AG04450 (cell line): ENCODE measurements at regions not wholly inside any gene's neighbourhood (a gene's known extent, or its start where the extent isn't known, plus 50 kb on each side); places are given as distances from the start of the nearest gene placed in this dataset.

ENCODE experiments used
- CTCF ChIA-PET: fragments of 300-600, 350-600 bp; formaldehyde crosslinking; extraction: SDS; loops from one replicate; lab custom pipeline; 2022; ENCODE audit warnings: antibody characterized with exemption, inconsistent platforms; lab: Charles Lee
- POLR2A ChIA-PET: fragments of 350-600 bp; formaldehyde crosslinking; extraction: SDS; loops from one replicate; lab custom pipeline; 2021; ENCODE audit warnings: antibody characterized with exemption, inconsistent platforms; lab: Yijun Ruan, JAX
- DNase-seq: peaks from one replicate; pipeline ENCODE4 v3.0.0-alpha.2; 2011; ENCODE audit warnings: low read depth, low spot score
- H3K27ac ChIP-seq: one replicate; pipeline ENCODE4 v1.5.1; 2012; ENCODE audit warnings: low read depth, low read length, control low read depth
- H3K27me3 ChIP-seq: one replicate; pipeline ENCODE4 v1.6.0; 2012; ENCODE audit warnings: low read length; ENCODE audit not compliant: control insufficient read depth, insufficient read depth
- H3K4me3 ChIP-seq: 2 replicates; pipeline ENCODE4 v1.5.1; 2011; ENCODE audit warnings: mild to moderate bottlenecking, low read depth, low read length, control low read depth
- H3K9me3 ChIP-seq: 2 replicates; pipeline ENCODE4 v1.5.1; 2012; ENCODE audit warnings: low read length; ENCODE audit not compliant: control insufficient read depth, insufficient read depth
- CTCF ChIP-seq: IDR thresholded peaks from 2 replicates; pipeline ENCODE4 v1.5.1; 2011; ENCODE audit warnings: low read depth, low read length, control low read depth, inconsistent platforms

DNA sequence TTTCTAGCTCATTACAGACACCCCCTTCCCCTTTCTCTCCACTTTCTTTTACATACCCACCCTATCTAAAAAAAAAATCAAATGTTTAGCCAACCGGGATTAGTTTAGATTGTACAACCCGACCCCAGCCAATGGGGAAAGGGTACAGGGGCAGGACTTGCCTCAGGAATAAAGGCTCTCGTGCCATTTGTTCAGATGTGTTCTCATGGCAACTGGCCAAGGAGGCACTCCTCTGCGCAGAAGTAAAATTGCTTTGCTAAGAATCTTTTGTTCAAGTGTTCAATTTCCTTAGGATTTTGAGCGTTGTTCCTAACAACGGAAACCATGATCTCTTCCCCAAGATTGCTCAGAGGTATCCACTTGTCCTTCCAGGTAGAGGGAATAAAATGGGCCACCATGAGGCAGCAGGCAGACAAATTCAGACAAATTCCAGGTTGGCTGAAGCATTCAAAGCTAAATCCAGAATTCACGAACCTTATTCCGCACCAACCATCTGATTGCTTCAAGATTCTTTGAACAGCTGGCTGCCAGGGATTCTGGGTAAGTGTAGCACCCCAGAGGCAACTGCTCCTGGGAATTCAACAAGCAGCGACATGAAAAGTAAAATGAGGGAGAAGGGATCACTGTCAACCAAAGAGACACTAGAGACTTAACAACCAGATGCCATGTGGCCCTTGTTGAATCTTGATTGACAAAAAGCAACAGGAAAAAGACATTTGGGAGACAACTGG is 431.8 kb downstream of the PREX1 start:
- Histone ChIP-seq H3K27me3 (peaks cover 10% of the 10 kb centered on the region), H3K27ac (no peak overlapping the region), H3K9me3 (peaks cover 3% of the 10 kb centered on the region; the same call in 1 of the 2 replicates), H3K4me3 (no peak overlapping the region)
- no peak for DNase-seq
- POLR2A ChIA-PET = no interaction called here
- CTCF ChIA-PET = interaction anchor here (0.6 kb wide), 1 partner anchor 16 kb away, joined by 3 read pairs; no protein-coding TSS in a partner anchor
- no peak for TF ChIP-seq CTCF

GRCh38 chr20:48394415-48395081 is 433.3 kb downstream of the PREX1 start:
- POLR2A ChIA-PET = no interaction called here
- H3K27ac ChIP-seq = no peak overlapping the region
- CTCF ChIA-PET = no interaction called here

GRCh38 chr20:48393737-48394314 is 434.0 kb downstream of the PREX1 start:
- H3K4me3 ChIP-seq = no peak overlapping the region
- no peak for DNase-seq
- ChIA-PET POLR2A (no interaction called here), CTCF (no interaction called here)
- no peak for TF ChIP-seq CTCF
- no peak overlapping the region for H3K27ac ChIP-seq
- peaks cover 8% of the 10 kb centered on the region for H3K27me3 ChIP-seq
- peaks cover 3% of the 10 kb centered on the region; the same call in 1 of the 2 replicates for H3K9me3 ChIP-seq

More at GRCh38 chr20:48394415-48395081, 433.3 kb downstream of the PREX1 start:
- DNase-seq = no peak
- peaks cover 3% of the 10 kb centered on the region; the same call in 1 of the 2 replicates for H3K9me3 ChIP-seq
- TF ChIP-seq CTCF = no peak
- peaks cover 10% of the 10 kb centered on the region for H3K27me3 ChIP-seq
- H3K4me3 ChIP-seq = no peak overlapping the region

GRCh38 chr20:48393311-48393685 is 434.5 kb downstream of the PREX1 start:
- peaks cover 3% of the 10 kb centered on the region; the same call in 1 of the 2 replicates for H3K9me3 ChIP-seq
- POLR2A ChIA-PET = no interaction called here
- no peak for DNase-seq
- no peak overlapping the region for H3K4me3 ChIP-seq
- H3K27ac ChIP-seq = no peak overlapping the region
- H3K27me3 ChIP-seq = peaks cover 8% of the 10 kb centered on the region
- TF ChIP-seq CTCF = no peak
- CTCF ChIA-PET = no interaction called here
